ENCODE measurements at regions not wholly inside any gene's neighbourhood (a gene's known extent, or its start where the extent isn't known, plus 50 kb on each side); places are given as distances from the start of the nearest gene placed in this dataset.

DNA sequence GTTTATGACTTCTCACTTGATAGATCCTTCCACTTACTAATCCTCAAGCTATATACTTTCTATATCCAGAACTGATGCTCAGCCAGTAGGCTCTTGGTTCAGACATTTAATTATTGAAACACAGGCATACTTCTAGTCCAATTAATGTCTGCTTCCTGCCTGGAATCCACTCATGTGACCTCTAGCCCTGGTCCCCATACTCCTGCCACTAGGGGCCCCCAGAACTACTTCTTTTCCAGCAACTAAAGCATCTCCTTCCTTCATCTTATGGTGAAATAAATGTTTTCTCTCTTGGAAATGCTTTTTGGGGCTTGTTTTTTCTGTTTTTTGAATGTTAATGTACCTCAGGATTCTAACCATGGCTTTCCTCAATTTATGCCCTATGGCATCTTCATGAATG lies 527.6 kb downstream of the SATB2 start:
- Histone ChIP-seq H3K27me3 (no peaks in the 10 kb centered on the region), H3K4me1 (no peaks in the 10 kb centered on the region), H3K27ac (no peak overlapping the region), H3K4me3 (no peak overlapping the region), H3K9me3 (no peaks in the 10 kb centered on the region), H3K36me3 (no peaks in the 10 kb centered on the region)
- DNase-seq (no peak), ATAC-seq (no peak)
- TF ChIP-seq POLR2A (IDR thresholded peaks at IDR 0.05), result no peak
- TF ChIP-seq, protein P1, sequence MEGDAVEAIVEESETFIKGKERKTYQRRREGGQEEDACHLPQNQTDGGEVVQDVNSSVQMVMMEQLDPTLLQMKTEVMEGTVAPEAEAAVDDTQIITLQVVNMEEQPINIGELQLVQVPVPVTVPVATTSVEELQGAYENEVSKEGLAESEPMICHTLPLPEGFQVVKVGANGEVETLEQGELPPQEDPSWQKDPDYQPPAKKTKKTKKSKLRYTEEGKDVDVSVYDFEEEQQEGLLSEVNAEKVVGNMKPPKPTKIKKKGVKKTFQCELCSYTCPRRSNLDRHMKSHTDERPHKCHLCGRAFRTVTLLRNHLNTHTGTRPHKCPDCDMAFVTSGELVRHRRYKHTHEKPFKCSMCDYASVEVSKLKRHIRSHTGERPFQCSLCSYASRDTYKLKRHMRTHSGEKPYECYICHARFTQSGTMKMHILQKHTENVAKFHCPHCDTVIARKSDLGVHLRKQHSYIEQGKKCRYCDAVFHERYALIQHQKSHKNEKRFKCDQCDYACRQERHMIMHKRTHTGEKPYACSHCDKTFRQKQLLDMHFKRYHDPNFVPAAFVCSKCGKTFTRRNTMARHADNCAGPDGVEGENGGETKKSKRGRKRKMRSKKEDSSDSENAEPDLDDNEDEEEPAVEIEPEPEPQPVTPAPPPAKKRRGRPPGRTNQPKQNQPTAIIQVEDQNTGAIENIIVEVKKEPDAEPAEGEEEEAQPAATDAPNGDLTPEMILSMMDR (IDR thresholded peaks at IDR 0.05), result no peak
- intact Hi-C loops (cut with DNase I), result no loop called here

DNA sequence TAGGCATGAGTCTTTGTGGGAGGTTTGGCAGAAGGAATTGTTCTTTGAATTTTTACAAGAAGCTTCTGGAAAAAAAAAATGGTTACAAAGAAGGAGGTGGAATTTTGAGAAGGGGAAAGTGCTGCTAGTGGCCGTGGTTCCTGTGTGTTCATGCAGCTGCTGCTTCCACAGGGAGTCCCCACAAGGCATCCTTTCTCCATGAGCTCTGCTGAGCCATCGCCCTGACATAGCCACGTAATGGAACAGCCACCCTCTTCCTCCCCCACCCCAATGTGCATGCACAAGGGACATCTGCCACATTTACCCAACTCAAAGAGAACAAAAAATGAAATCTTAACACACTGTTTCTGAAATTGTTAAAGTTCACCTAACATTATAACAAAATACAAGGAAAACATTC lies 529.7 kb downstream of the SATB2 start:
- ATAC-seq (no peak), DNase-seq (no peak)
- no peak overlapping the region for H3K4me3 ChIP-seq
- WGBS (ENCODE audit: insufficient coverage, low coverage, low lambda C conversion rate, missing lambda C conversion rate), result 37% methylated on average over 3 of the region's 3 CpGs
- TF ChIP-seq, protein P1 (IDR thresholded peaks at IDR 0.05), result no peak
- intact Hi-C loops (cut with DNase I), result no loop called here
- peaks cover 0 to 2% (median 0%) of the 10 kb centered on the region in 4 donors for H3K9me3 ChIP-seq
- H3K27me3 ChIP-seq, result no peaks in the 10 kb centered on the region
- no peaks in the 10 kb centered on the region for H3K4me1 ChIP-seq
- no peaks in the 10 kb centered on the region for H3K36me3 ChIP-seq
- no peak overlapping the region for H3K27ac ChIP-seq

DNA sequence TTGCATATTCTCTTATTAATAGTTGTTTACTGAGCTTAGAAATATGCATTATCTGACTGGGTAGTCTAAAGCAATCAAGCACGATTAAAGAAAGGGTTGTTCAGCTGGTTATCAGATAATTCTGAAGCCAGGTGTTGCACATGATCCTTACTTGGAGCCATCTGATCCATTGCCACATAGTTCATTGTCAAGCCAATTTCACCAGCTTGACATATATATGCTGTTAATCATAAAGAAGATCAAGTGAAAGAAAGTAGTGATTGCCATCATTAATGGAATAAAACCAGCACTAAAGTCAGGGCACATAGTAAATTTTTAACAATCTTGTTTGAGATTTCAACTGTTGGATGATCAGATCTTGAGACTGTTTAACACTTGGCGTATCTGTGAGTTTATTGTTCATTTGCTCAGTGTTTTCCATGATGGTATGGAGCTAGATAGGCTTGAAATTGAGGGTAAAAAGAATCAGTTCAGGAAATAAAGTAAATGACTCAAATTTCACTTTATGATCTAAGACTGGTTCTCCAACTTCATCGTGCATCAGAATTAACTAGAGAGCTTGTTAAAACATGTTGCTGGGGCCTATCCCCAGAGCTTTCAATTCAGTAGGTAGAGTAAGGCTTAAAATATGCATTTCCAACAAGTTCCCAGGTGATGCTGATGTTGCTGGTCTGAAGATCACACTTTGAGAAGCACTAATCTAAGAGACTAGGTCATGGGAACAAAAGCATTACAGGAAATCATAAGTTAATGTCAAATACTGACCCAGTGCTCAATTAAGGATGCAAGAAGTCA lies 539.6 kb downstream of the SATB2 start:
- WGBS (ENCODE audit: insufficient coverage, low coverage, low lambda C conversion rate, missing lambda C conversion rate), result 40% methylated on average over 3 of the region's 3 CpGs
- TF ChIP-seq POLR2A (IDR thresholded peaks at IDR 0.05), result no peak
- TF ChIP-seq, protein P1 (IDR thresholded peaks at IDR 0.05), result no peak
- H3K36me3 ChIP-seq, result no peaks in the 10 kb centered on the region

DNA sequence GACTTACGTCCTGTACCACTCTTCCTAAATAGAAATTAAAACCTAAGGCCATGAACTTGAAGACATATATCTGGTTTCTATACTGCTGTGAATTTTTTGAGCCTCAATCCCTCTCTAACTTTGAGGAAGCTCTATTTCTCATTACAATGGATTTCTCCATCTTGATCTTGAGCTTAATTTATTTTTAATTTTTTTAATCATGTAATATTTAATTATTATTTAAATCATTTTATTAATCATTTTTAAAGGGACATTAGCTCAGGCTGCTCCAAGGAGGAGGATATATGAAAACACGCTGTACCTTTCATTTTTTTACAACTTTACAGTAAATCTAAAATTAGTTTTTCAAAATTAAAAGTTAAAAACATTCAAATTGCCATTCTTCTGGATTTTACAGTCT lies 540.5 kb downstream of the SATB2 start:
- no peak overlapping the region for H3K4me3 ChIP-seq
- 33% methylated on average over 2 of the region's 2 CpGs for WGBS (ENCODE audit: insufficient coverage, low coverage, low lambda C conversion rate, missing lambda C conversion rate)
- H3K4me1 ChIP-seq, result no peaks in the 10 kb centered on the region
- ATAC-seq (no peak), DNase-seq (no peak)
- H3K27ac ChIP-seq, result no peak overlapping the region
- intact Hi-C loops (cut with DNase I), result no loop called here
- no peak for TF ChIP-seq POLR2A (IDR thresholded peaks at IDR 0.05)
- TF ChIP-seq, protein P1 (IDR thresholded peaks at IDR 0.05), result no peak
- H3K9me3 ChIP-seq, result no peaks in the 10 kb centered on the region
- no peaks in the 10 kb centered on the region for H3K27me3 ChIP-seq
- H3K36me3 ChIP-seq, result no peaks in the 10 kb centered on the region

More for the DNA sequence above, 539.6 kb downstream of the SATB2 start:
- DNase-seq (no peak), ATAC-seq (no peak)
- Histone ChIP-seq H3K27ac (no peak overlapping the region), H3K9me3 (no peaks in the 10 kb centered on the region), H3K4me1 (no peaks in the 10 kb centered on the region), H3K27me3 (no peaks in the 10 kb centered on the region), H3K4me3 (no peak overlapping the region)
- intact Hi-C loops (cut with DNase I), result no loop called here
